ENCODE measurements at regions not wholly inside any gene's neighbourhood (a gene's known extent, or its start where the extent isn't known, plus 50 kb on each side); places are given as distances from the start of the nearest gene placed in this dataset.
"Not testable (repeated sequence)": the region's sequence is repeated elsewhere in the genome, so short reads cannot be mapped to it uniquely, and the experiment has no call there.

DNA sequence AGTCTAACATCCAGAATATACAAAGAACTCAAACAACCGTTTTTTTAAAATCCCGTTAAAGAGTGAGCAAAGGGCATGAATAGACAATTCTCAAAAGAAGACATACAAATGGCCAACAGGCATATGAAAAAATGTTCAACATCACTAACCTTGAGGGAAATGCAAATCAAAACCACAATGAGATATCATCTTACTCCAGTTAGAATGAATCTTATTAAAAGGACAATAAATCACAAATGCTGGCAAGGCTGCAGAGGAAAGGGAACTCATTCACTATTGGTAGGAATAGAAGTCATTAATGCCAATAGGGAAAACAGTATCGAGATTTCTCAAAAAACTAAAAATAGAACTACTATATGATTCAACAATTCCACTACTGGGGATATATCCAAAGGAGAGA is 520.1 kb downstream of the RMST start:
- H3K4me3 ChIP-seq (ENCODE audit: low read depth, low read length) = no peak overlapping the region
- no peak for DNase-seq (ENCODE audit: low read depth)
- TF ChIP-seq, protein P1, sequence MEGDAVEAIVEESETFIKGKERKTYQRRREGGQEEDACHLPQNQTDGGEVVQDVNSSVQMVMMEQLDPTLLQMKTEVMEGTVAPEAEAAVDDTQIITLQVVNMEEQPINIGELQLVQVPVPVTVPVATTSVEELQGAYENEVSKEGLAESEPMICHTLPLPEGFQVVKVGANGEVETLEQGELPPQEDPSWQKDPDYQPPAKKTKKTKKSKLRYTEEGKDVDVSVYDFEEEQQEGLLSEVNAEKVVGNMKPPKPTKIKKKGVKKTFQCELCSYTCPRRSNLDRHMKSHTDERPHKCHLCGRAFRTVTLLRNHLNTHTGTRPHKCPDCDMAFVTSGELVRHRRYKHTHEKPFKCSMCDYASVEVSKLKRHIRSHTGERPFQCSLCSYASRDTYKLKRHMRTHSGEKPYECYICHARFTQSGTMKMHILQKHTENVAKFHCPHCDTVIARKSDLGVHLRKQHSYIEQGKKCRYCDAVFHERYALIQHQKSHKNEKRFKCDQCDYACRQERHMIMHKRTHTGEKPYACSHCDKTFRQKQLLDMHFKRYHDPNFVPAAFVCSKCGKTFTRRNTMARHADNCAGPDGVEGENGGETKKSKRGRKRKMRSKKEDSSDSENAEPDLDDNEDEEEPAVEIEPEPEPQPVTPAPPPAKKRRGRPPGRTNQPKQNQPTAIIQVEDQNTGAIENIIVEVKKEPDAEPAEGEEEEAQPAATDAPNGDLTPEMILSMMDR (conservative IDR thresholded peaks at IDR 0.05; ENCODE audit: low read depth, low read length) = no peak

DNA sequence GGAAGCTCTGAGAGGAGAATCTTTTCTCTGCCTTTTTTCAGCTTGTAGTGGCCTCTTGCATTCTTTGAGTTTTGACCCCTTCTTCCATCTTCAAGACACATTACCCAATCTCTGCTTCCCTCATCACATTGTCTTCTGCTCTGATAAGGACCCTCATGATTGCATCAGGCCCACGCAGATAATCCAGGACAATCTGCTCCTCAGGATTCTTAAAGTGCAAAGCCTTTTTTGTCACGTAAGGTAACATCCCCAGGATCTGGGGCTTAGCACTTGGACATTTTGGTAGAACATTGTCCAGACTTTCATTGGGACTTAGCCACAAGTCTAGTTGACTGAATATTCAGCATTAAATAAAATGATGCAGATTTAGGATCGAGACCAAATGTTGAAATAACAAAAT is 521.2 kb downstream of the RMST start:
- DNase-seq (ENCODE audit: low read depth) = no peak
- TF ChIP-seq, protein P1 (conservative IDR thresholded peaks at IDR 0.05; ENCODE audit: low read depth, low read length) = no peak
- H3K4me3 ChIP-seq (ENCODE audit: low read depth, low read length) = no peak overlapping the region

DNA sequence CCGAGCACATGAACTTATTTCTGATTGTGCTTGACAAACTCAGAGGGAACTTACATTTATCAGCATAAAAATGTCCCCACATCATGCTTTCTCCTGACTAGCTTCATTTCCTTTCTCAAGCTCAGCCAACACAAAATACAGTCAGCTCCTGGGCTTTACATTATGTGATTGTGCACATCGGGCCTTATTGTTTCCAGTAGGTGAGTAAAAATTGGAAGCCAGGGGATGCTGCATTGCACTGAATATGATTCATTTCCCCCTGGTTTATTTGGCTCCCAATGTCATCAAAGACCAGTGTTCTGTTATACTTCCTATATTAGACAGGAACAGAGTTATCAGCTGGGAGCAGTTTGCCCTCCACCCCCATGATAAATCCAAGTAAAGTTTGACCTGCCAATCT is 521.8 kb downstream of the RMST start:
- H3K4me3 ChIP-seq (ENCODE audit: low read depth, low read length) = no peak overlapping the region
- TF ChIP-seq, protein P1 (conservative IDR thresholded peaks at IDR 0.05; ENCODE audit: low read depth, low read length) = no peak
- DNase-seq (ENCODE audit: low read depth) = no peak

DNA sequence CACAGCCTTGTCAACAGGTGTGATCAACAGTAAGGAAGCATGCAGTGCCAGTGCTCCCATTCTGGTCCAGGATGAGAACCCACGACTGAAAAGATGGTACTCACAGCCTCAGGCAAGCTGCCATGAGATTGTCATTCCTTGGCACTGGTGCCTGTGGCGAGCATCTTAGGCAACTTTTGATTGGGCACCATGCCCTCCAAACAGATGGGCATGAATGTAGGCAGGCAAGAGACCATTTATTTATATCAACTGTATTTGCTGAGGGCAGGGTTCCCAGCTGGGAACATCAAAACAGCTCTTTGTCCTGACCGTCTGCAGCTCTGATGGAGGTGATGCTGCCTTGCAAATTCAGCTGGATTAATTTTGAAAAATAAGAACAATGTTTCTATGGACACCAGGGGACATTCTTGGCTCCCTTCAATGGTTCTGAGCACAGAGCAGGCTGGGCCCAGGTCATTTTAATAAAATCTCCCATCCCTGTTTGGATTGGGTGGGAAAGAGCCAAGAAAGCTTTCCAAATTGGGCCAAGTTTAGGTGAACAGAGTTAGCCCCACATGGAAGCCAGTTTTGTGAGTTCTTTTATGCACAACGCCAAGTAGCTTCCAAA is 522.5 kb downstream of the RMST start:
- H3K4me3 ChIP-seq (ENCODE audit: low read depth, low read length) = no peak overlapping the region
- DNase-seq (ENCODE audit: low read depth) = no peak
- TF ChIP-seq, protein P1 (conservative IDR thresholded peaks at IDR 0.05; ENCODE audit: low read depth, low read length) = no peak

DNA sequence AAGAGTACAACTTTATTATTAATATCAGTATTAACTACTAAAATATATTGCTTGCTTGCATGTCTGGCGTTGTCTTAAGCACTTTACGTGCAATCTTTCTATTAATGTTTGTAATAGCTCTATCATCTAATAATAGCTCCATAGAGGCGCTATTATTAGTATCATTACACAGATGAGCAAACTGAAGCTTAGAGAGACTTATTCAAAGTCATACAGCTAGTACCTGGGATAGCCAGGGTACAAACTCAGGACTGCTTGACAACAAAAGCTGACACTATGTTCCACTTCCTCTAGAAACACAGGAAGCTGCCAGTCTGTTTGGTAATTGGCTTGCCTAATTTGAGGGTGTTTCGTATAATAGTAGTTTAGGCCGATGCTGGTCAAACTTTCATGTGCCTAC is 523.2 kb downstream of the RMST start:
- no peak overlapping the region for H3K4me3 ChIP-seq (ENCODE audit: low read depth, low read length)
- TF ChIP-seq, protein P1 (conservative IDR thresholded peaks at IDR 0.05; ENCODE audit: low read depth, low read length) = no peak
- no peak for DNase-seq (ENCODE audit: low read depth)

DNA sequence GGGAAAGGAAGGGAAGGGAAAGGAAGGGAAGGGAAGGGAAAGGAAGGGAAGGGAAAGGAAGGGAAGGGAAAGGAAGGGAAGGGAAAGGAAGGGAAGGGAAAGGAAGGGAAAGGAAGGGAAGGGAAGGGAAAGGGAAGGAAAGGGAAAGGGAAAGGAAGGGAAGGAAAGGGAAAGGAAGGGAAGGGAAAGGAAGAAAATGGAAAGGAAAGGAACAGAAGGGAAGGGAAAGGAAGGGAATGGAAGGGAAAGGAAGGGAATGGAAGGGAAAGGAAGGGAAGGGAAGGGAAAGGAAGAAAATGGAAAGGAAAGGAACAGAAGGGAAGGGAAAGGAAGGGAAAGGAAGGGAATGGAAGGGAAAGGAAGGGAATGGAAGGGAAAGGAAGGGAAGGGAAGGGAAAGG is 526.0 kb downstream of the RMST start:
- not testable (repeated sequence) for H3K4me3 ChIP-seq (ENCODE audit: low read depth, low read length); DNase-seq (ENCODE audit: low read depth)

DNA sequence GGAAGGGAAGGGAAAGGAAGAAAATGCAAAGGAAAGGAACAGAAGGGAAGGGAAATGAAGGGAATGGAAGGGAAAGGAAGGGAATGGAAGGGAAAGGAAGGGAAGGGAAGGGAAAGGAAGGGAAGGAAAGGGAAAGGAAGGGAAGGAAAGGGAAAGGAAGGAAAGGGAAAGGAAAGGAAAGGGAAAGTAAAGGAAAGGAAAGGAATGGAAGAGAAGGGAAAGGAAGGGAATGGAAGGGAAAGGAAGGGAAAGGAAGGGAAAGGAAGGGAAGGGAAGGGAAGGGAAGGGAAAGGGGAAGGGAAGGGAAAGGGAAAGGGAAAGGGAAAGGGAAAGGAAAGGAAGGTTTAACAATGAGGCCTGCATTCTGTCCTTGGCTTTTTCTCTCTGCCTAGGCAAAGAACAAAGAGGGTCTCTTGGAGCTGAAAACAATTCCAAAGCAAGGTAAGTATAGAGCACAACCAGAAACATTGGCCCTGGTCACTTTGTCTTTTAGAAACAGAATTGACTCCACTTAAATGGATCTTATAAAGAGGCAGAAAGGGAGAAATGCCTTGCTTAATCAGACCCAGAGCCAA is 525.9 kb upstream of the TMPO start:
- TF ChIP-seq, protein P1 (conservative IDR thresholded peaks at IDR 0.05; ENCODE audit: low read depth, low read length) = no peak
- no peak overlapping the region for H3K4me3 ChIP-seq (ENCODE audit: low read depth, low read length)
- DNase-seq (ENCODE audit: low read depth) = no peak

Measured in epithelial cell of proximal tubule (primary cell).